HUES64 (cell line): ENCODE measurements at regions not wholly inside any gene's neighbourhood (a gene's known extent, or its start where the extent isn't known, plus 50 kb on each side); places are given as distances from the start of the nearest gene placed in this dataset.
"Not testable (repeated sequence)": the region's sequence is repeated elsewhere in the genome, so short reads cannot be mapped to it uniquely, and the experiment has no call there.

ENCODE experiments used
- H3K27ac ChIP-seq: 2 replicates; pipeline ENCODE4 v1.7.0; 2013; ENCODE audit warnings: low read depth, low read length, inconsistent platforms
- H3K27me3 ChIP-seq: 2 replicates; pipeline ENCODE4 v1.6.1; 2013; ENCODE audit warnings: mild to moderate bottlenecking, low read length; ENCODE audit not compliant: insufficient read depth
- H3K36me3 ChIP-seq: 2 replicates; pipeline ENCODE4 v1.6.1; 2013; ENCODE audit warnings: mild to moderate bottlenecking, low read length; ENCODE audit not compliant: insufficient read depth
- H3K4me1 ChIP-seq: 2 replicates; pipeline ENCODE4 v1.6.1; 2013; ENCODE audit warnings: mild to moderate bottlenecking, low read length, moderate library complexity; ENCODE audit not compliant: insufficient read depth
- H3K4me3 ChIP-seq: 2 replicates; pipeline ENCODE4 v1.5.1; 2013; ENCODE audit warnings: mild to moderate bottlenecking, low read length, moderate library complexity
- H3K9ac ChIP-seq: 2 replicates; pipeline ENCODE4 v1.6.1; 2013; ENCODE audit warnings: mild to moderate bottlenecking, low read depth, low read length
- H3K9me3 ChIP-seq: 2 replicates; pipeline ENCODE4 v1.6.1; 2013; ENCODE audit warnings: low read depth, low read length; ENCODE audit not compliant: insufficient read depth
- WGBS: fragments of 150-250, 120-280 bp; methylation state at CpG from one replicate; pipeline ENCODE4 v1.1.7; 2013; ENCODE audit warnings: missing lambda C conversion rate; 5-methylcytosine and 5-hydroxymethylcytosine counted together

DNA sequence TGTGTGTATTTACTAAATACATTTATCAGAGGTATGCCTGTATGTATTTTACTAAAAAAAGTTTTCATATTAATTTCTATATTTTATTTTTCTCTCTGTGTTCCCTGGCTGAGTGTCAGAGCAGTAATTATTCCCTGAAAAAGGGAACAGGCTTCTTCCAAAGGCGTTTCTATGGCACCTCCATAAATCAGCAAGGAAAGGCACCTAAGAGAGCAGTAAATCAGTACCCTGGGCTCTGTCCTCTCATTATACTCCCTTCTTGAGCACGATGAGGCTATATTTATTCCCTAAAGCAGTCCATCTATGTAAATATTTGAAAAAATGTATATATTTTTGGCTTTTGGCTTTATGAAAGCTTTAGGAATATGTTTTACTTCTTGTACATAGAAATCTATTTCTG, 806.3 kb downstream of the PRIM2 start:
- H3K9me3 ChIP-seq, result peaks cover 30% of the 10 kb centered on the region; the same call in 1 of the 2 replicates
- H3K27me3 ChIP-seq, H3K9ac ChIP-seq, H3K4me3 ChIP-seq, H3K36me3 ChIP-seq, H3K4me1 ChIP-seq, H3K27ac ChIP-seq: not testable (repeated sequence)
- WGBS, result 54% methylated on average over 1 of the region's 2 CpGs

DNA sequence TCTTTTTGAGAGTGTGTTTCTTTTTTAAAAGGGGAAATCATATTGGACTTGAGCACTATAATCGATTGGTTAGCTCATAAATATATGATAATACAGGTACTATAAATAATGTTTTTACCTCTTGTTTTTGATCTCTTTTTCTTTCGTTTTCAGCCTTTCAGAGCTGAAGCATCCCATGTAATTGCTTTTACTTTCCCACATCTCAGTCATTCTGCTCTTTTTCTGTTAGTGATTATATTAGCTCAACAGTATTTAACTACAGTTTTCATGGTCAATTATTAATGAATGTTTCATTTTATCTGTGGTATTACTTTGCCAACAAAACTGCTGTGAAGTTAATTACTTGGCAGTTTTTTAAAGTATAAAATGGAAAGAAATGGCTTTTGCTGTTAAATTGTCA, 811.1 kb downstream of the PRIM2 start:
- H3K4me3 ChIP-seq, H3K4me1 ChIP-seq, H3K27me3 ChIP-seq, H3K36me3 ChIP-seq, H3K9ac ChIP-seq, H3K27ac ChIP-seq: not testable (repeated sequence)
- H3K9me3 ChIP-seq, result peaks cover 18% of the 10 kb centered on the region; the same call in 1 of the 2 replicates
- no CpG with 5 or more reads among the region's 2 CpGs for WGBS

DNA sequence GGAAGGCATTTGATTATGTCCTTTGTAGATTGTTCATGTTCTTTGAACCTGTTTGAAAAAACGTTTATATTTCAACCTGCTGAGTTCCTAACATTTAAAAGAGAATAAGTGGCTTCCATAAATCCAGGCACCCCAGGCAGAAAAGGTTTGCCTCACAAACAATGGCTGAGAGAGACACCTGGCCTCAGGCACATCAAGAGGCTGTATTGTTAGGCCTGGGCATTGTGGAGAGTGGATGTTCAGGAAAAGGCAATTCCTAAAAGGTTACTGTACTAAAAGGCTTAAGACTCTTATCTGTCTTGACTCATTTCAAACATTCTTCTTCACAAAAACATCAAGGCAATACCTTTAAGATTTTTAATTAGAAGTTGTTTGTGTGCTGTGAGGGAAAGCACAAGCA, 811.7 kb downstream of the PRIM2 start:
- not testable (repeated sequence) for H3K36me3 ChIP-seq, H3K27me3 ChIP-seq, H3K27ac ChIP-seq, H3K9ac ChIP-seq, H3K4me1 ChIP-seq, H3K4me3 ChIP-seq
- WGBS, result 0% methylated on average over 1 of the region's 1 CpG
- peaks cover 18% of the 10 kb centered on the region; the same call in 1 of the 2 replicates for H3K9me3 ChIP-seq

DNA sequence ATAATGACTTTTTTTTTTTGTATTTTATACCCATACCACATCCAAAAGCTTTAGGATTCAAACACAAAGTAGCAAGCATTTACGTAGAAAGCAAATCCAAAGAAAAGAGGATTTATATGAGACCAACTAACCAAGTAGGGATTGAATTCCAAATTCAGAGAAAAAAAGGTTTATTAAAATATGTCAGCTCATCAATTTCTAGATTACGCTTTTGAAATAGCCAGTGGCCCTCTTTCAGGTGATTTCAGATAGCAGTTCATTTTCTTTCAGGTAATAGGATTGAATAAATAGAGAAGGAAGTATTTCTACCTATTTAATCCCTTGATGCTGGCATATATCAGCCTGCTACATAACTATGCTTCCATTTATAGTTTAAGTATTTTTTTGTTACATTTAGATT, 822.3 kb downstream of the PRIM2 start:
- peaks cover 23% of the 10 kb centered on the region for H3K9me3 ChIP-seq

DNA sequence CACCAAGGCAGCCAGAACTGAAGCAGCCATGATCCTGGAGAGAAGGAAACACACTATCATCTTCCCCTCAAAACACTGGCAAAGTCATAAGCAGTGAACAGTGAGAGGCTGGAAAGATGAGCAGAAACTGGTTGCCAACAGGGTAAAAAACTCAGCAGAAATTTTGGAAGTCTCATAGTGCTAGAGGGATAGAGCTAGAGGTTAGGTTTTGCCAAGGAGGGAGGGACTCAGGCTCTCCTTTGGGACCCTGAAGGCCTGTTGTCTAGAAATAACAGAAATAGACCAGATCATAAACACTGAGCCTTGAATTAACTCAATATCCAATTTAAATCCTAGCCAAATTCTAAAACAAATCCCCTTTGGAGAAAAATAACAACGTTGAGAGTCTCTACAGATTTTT, 853.6 kb downstream of the PRIM2 start:
- not testable (repeated sequence) for H3K36me3 ChIP-seq, H3K4me3 ChIP-seq, H3K4me1 ChIP-seq, H3K27ac ChIP-seq, H3K9ac ChIP-seq, H3K27me3 ChIP-seq
- 0 out of 2 replicates have a peak, but pooled peaks cover 14% of the 10 kb centered on the region for H3K9me3 ChIP-seq
- WGBS, result no CpG with 5 or more reads among the region's 1 CpG

More for the DNA sequence above, 822.3 kb downstream of the PRIM2 start:
- H3K4me1 ChIP-seq, H3K36me3 ChIP-seq, H3K9ac ChIP-seq, H3K27ac ChIP-seq, H3K27me3 ChIP-seq, H3K4me3 ChIP-seq: not testable (repeated sequence)
- 85% methylated on average over 2 of the region's 2 CpGs for WGBS

DNA sequence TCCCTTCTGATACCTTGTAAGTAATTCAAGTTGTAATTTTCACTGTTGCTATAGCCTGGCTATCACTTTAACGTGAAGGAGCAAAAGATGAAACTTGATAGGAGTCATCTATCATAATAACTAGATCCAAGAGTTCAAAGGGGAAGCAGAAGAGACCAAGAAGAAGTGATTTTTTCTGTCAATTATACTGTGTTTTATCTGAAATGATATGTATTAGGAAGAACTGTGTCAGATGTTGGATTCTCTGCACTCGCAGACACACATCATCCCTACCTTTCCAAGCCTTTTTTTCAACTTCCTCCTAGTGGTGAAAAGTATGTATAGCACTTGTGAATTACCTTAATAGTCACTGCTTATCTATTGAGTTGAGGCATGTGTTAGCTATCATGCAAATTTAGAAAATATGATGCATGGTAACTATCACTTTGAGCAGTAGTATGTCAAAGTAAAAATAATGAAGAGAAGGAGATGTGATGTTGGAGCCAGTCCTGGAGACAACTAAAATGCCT, 864.2 kb downstream of the PRIM2 start:
- not testable (repeated sequence) for H3K4me1 ChIP-seq, H3K9me3 ChIP-seq, H3K27me3 ChIP-seq, H3K36me3 ChIP-seq, H3K4me3 ChIP-seq, H3K27ac ChIP-seq, H3K9ac ChIP-seq
- WGBS, result no CpG with 5 or more reads among the region's 2 CpGs

DNA sequence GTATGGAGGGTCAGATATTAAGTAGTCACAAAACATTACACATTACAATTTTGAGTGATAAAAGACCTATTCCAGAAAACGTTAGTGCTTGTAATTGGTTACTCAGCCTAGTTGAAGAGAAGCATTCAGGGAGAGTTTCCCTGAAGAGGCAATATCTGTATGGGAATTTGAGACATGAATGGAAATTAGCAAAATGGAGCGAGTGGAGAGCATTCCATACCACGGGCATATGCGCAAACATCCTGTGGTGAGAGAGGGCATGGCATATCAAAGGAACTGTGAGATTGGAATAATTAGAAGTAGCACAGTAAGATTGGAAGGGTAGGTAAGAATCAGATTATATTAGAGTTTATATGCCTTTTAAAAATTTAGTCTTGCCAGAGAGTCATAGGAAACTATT, 867.9 kb downstream of the PRIM2 start:
- H3K27me3 ChIP-seq, H3K36me3 ChIP-seq, H3K27ac ChIP-seq, H3K4me3 ChIP-seq, H3K9ac ChIP-seq, H3K4me1 ChIP-seq: not testable (repeated sequence)
- 91% methylated on average over 3 of the region's 4 CpGs for WGBS
- H3K9me3 ChIP-seq, result peaks cover 23% of the 10 kb centered on the region

DNA sequence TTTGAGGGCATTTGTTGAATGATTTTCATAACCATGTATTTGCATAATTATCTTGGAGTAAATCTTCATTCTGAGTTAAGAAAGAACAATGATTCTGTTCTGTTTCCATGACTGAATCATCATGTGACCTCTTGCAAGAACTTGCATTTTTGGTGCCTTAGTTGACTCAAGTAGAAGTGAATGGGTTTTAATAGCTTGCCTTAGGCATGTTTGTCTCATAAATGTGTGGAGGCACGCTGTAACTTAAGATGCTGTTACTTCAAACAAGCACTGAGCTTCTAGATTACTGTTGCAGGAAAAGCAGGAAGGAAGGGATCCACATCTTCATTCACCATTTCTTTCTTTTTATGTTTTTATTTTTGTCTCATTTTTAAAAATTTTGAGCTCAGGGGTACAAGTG, 875.8 kb downstream of the PRIM2 start:
- 29% methylated on average over 1 of the region's 1 CpG for WGBS
- not testable (repeated sequence) for H3K4me1 ChIP-seq, H3K36me3 ChIP-seq, H3K4me3 ChIP-seq, H3K27me3 ChIP-seq, H3K27ac ChIP-seq, H3K9ac ChIP-seq
- H3K9me3 ChIP-seq, result peaks cover 39% of the 10 kb centered on the region

DNA sequence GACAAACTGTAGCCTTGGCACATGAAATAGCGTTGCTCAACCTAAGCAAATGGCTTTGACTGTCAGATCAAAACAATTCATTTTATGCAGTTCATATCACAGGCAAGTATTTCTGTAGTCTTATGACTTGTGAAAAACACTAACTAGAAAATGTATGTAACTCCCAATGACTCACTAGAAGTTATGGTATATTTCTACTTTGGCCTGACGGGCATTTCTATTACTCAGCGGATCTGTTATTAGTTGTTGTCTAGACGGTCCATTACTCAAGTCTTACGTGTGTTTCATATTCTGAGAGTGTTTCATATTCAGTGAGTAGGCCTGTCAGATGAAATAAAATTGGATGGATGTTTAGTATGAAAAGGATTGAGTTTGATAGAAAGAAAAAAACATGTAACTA, 880.9 kb downstream of the PRIM2 start:
- no peak overlapping the region for H3K4me3 ChIP-seq
- no peak overlapping the region for H3K27ac ChIP-seq
- 66% methylated on average over 5 of the region's 5 CpGs for WGBS
- peaks cover 52% of the 10 kb centered on the region; the same call in 1 of the 2 replicates for H3K9me3 ChIP-seq
- H3K9ac ChIP-seq, result no peak overlapping the region
- H3K27me3 ChIP-seq, result no peaks in the 10 kb centered on the region
- H3K4me1 ChIP-seq, result no peaks in the 10 kb centered on the region
- no peaks in the 10 kb centered on the region for H3K36me3 ChIP-seq

DNA sequence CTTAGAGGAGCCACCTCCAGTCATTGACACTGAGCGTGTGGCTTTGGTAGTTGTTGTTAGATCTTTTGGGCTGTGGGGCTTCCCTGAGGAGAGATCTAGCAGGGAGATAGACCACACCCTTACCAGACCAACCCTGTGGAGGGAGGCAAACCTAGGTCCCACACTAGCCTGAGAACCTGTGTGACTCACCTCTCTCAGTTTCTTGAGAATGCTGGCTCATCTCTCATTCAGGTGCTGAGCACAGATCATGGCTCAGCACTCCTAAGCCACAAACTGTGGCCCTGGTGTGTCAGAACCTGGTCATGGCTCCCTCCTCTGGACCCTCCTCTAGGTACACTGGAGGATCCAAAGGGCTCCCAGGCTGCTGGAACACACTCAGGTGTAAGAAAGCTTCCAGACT, 919.7 kb downstream of the PRIM2 start:
- not testable (repeated sequence) for H3K36me3 ChIP-seq, H3K9ac ChIP-seq, H3K4me3 ChIP-seq, H3K4me1 ChIP-seq, H3K27me3 ChIP-seq, H3K27ac ChIP-seq
- H3K9me3 ChIP-seq, result peaks cover 66% of the 10 kb centered on the region
- WGBS, result 100% methylated on average over 1 of the region's 1 CpG

DNA sequence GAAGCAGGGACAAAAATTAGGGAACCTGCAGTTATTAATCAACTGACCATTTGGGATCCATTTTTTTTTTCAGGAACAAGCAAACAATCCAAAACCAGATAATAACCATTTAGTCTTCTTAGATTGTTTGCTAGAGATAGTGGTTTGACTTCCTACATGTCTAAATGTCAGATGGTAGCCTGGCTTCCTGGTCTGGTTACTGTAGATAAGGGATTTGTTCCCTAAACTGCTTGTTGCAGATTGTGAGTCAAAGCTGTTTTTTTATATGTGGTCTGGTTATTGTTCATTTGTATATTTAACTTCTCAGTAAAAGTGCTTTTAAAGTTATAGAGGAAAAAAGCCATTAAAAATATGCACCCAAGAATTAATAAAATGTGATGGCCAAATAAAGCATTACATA, 921.0 kb downstream of the PRIM2 start:
- not testable (repeated sequence) for H3K27me3 ChIP-seq, H3K36me3 ChIP-seq, H3K27ac ChIP-seq, H3K4me1 ChIP-seq, H3K9ac ChIP-seq, H3K4me3 ChIP-seq
- H3K9me3 ChIP-seq, result peaks cover 76% of the 10 kb centered on the region

DNA sequence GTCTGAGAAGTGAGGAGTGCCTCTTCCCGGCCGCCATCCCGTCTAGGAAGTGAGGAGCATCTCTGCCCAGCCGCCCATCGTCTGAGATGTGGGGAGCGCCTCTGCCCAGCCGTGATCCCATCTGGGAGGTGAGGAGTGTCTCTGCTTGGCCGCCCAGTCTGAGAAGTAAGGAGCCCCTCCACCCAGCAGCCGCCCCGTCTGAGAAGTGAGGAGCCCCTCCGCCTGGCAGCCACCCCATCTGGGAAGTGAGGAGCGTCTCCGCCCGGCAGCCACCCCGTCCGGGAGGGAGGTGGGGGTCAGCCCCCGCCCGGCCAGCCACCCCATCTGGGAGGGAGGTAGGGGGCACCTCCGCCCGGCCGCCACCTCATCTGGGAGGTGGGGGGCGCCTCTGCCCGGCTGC, 940.2 kb downstream of the PRIM2 start:
- WGBS, result 89% methylated on average over 23 of the region's 23 CpGs
- not testable (repeated sequence) for H3K36me3 ChIP-seq, H3K4me1 ChIP-seq, H3K27ac ChIP-seq, H3K9ac ChIP-seq, H3K27me3 ChIP-seq, H3K4me3 ChIP-seq
- peaks cover 80% of the 10 kb centered on the region for H3K9me3 ChIP-seq
